ENCODE measurements at regions not wholly inside any gene's neighbourhood (a gene's known extent, or its start where the extent isn't known, plus 50 kb on each side); places are given as distances from the start of the nearest gene placed in this dataset.

- H3K4ac ChIP-seq (ENCODE audit: low read depth, low read length): no peak overlapping the region
- no peak overlapping the region for H3K4me2 ChIP-seq (ENCODE audit: low read depth, low read length)
- BruUV-seq (replicated peaks): no TSS peak
- no peak overlapping the region for H3K18ac ChIP-seq (ENCODE audit: low read depth, low read length)
- H3K23ac ChIP-seq (ENCODE audit: low read depth, low read length): no peak overlapping the region
- no peak overlapping the region for H2AK9ac ChIP-seq (replicated peaks; ENCODE audit: low read depth, low read length, poor library complexity)
- H3K9me1 ChIP-seq (ENCODE audit: insufficient read depth, low read length): no peaks in the 10 kb centered on the region
- no peak overlapping the region for H2BK5ac ChIP-seq (ENCODE audit: low read depth, low read length, poor library complexity, severe bottlenecking)
- H4K8ac ChIP-seq (ENCODE audit: low read depth in 2 of 2, low read length in 2 of 2): no peak overlapping the region
- no peak overlapping the region for H3K14ac ChIP-seq (replicated peaks; ENCODE audit: low read depth, low read length)
- no peak for TF ChIP-seq USF2 (IDR thresholded peaks at IDR 0.05; ENCODE audit: low read depth, low read length)
- POLR2A ChIA-PET (ENCODE audit: unreplicated experiment): no interaction called here
- dilution Hi-C loops (cut with HindIII; ENCODE audit: low sequenced_read_pairs, unreplicated experiment): no loop called here
- no peak overlapping the region for H3K4me3 ChIP-seq (ENCODE audit: insufficient read depth, low read depth, low read length)
- H3K79me1 ChIP-seq (ENCODE audit: low read depth in 1 of 2, low read length in 2 of 2): no peaks in the 10 kb centered on the region
- H2AFZ ChIP-seq (replicated peaks; ENCODE audit: low read length, poor library complexity): no peak overlapping the region
- no peak overlapping the region for H3K56ac ChIP-seq (ENCODE audit: extremely low read depth, insufficient read depth, low read length)
- H4K20me1 ChIP-seq (ENCODE audit: insufficient read depth, low read length): no peaks in the 10 kb centered on the region
- H3K9ac ChIP-seq (ENCODE audit: low read depth, low read length): no peak overlapping the region
- H4K5ac ChIP-seq (ENCODE audit: low read depth, low read length): no peak overlapping the region
- H3K27ac ChIP-seq (ENCODE audit: insufficient read depth, low read length): no peak overlapping the region
- H3K27me3 ChIP-seq (ENCODE audit: control insufficient read depth, insufficient read depth, low read length): no peaks in the 10 kb centered on the region
- DNase-seq: no peak
- H2AK5ac ChIP-seq (ENCODE audit: low read depth, low read length): no peak overlapping the region
- H3K9me3 ChIP-seq (ENCODE audit: control insufficient read depth, insufficient read depth, low read length): peaks cover 52% of the 10 kb centered on the region
- no peak for ATAC-seq (ENCODE audit: low read depth)
- no peak overlapping the region for H2BK120ac ChIP-seq (ENCODE audit: low read depth, low read length)
- H2BK15ac ChIP-seq (ENCODE audit: low read depth, low read length): no peak overlapping the region
- no peak overlapping the region for H4K91ac ChIP-seq (ENCODE audit: insufficient read depth, low read depth, low read length)
- in situ Hi-C loops (cut with MboI; ENCODE audit: low sequenced_read_pairs): no loop called here
- H2BK20ac ChIP-seq (ENCODE audit: low read depth, low read length): no peak overlapping the region
- H3K36me3 ChIP-seq (ENCODE audit: control insufficient read depth, insufficient read depth, low read length): no peaks in the 10 kb centered on the region
- CTCF ChIA-PET: no interaction called here
- 0% methylated on average over 1 of the region's 5 CpGs; no CpG with 5 or more reads in 1 of the 2 experiments for WGBS, 2 experiments (ENCODE audit: extremely low coverage in 2 of 2, insufficient read length in 1 of 2)
- intact Hi-C loops (cut with micrococcal nuclease): no loop called here
- H3K4me1 ChIP-seq (ENCODE audit: control insufficient read depth, insufficient read depth, low read length): no peaks in the 10 kb centered on the region
These were observed 160.4 kb upstream of the AJAP1 start for GRCh38 chr1:4494027-4494426.
